Esophagus squamous epithelium (tissue), 5 donors: ENCODE measurements at regions not wholly inside any gene's neighbourhood (a gene's known extent, or its start where the extent isn't known, plus 50 kb on each side); places are given as distances from the start of the nearest gene placed in this dataset.

Experiments used
- DNase-seq: peaks from one replicate; lab custom pipeline; 2025; lab: John Stamatoyannopoulos, UW
- H3K27ac ChIP-seq, 4 donors: fragments of 200-600 bp; sonication (generic); one replicate each; pipeline ENCODE4 v1.5.1; 2016 to 2019; ENCODE audit warnings: mild to moderate bottlenecking in 1 of 4
- H3K27me3 ChIP-seq, 4 donors: fragments of 200-600 bp; sonication (generic); 1 replicate in 3 of 4; 2 replicates in 1 of 4; pipeline versions ENCODE4 v1.5.1 to v1.6.0; 2017 to 2021; ENCODE audit warnings: antibody characterized with exemption in 1 of 4
- H3K36me3 ChIP-seq, 3 donors: fragments of 200-600 bp; sonication (generic); one replicate each; pipeline ENCODE4 v1.5.1; 2016 to 2019
- H3K4me1 ChIP-seq, 3 donors: fragments of 200-600 bp; sonication (generic); one replicate each; pipeline ENCODE4 v1.5.1; 2017 to 2019
- H3K4me3 ChIP-seq, 4 donors: fragments of 200-600 bp; sonication (generic); 1 replicate in 3 of 4; 2 replicates in 1 of 4; pipeline ENCODE4 v1.5.1; 2016 to 2019; ENCODE audit warnings: mild to moderate bottlenecking in 2 of 4, moderate library complexity in 1 of 4
- H3K9me3 ChIP-seq, 3 donors: fragments of 200-600 bp; sonication (generic); one replicate each; pipeline ENCODE4 v1.5.1; 2016 to 2019
- CTCF ChIP-seq, 6 experiments: fragments of 450-650 bp in 4 of 6; fragments of 200-600 bp in 2 of 6; sonication (generic) in 2 of 6; IDR thresholded peaks; one replicate each; pipeline ENCODE4 v1.5.1; 2016 to 2019; ENCODE audit warnings: antibody characterized with exemption in 6 of 6, mild to moderate bottlenecking in 4 of 6, moderate library complexity in 4 of 6
- POLR2A ChIP-seq, 4 donors: fragments of 450-650 bp; IDR thresholded peaks; one replicate each; pipeline ENCODE4 v1.6.1; 2017; ENCODE audit warnings: antibody characterized with exemption in 4 of 4, mild to moderate bottlenecking in 4 of 4, moderate library complexity in 3 of 4
- WGBS, 2 donors: methylation state at CpG; one replicate each; pipeline ENCODE4 v1.1.5; 2018; 5-methylcytosine and 5-hydroxymethylcytosine counted together
- intact Hi-C: fragments of 100-400 bp; cut with DNase I; formaldehyde crosslinking; loops from one replicate; pipeline ENCODE4 v1.15.0; 2022
- donor health status: DM: yes; HTN: yes; CAD: no.

- no peak overlapping the region for H3K4me3 ChIP-seq
- peaks cover 0 to 3% (median 0%) of the 10 kb centered on the region in 3 donors for H3K4me1 ChIP-seq
- 60 to 71% methylated on average over 1 of the region's 1 CpG for WGBS, 2 donors
- no peak for DNase-seq
- H3K36me3 ChIP-seq: no peaks in the 10 kb centered on the region
- no peak for TF ChIP-seq CTCF (IDR thresholded peaks at IDR 0.05)
- TF ChIP-seq POLR2A (IDR thresholded peaks at IDR 0.05): no peak
- intact Hi-C loops: no loop called here
- H3K9me3 ChIP-seq: no peaks in the 10 kb centered on the region
- no peak overlapping the region for H3K27ac ChIP-seq
- no peaks in the 10 kb centered on the region for H3K27me3 ChIP-seq
These were observed 581.3 kb downstream of the DACH1 start for GRCh38 chr13:71285700-71286099.

GRCh38 chr13:71278512-71278911, 588.5 kb downstream of the DACH1 start:
- intact Hi-C loops: no loop called here
- no peak overlapping the region for H3K4me3 ChIP-seq
- no peaks in the 10 kb centered on the region for H3K9me3 ChIP-seq
- no peak for DNase-seq
- H3K36me3 ChIP-seq: no peaks in the 10 kb centered on the region
- H3K27me3 ChIP-seq: no peaks in the 10 kb centered on the region
- H3K4me1 ChIP-seq: no peaks in the 10 kb centered on the region
- no peak overlapping the region for H3K27ac ChIP-seq
- 33 to 35% methylated on average over 2 of the region's 2 CpGs for WGBS, 2 donors
- TF ChIP-seq CTCF (IDR thresholded peaks at IDR 0.05) (no peak), POLR2A (IDR thresholded peaks at IDR 0.05) (no peak)

- Histone ChIP-seq H3K9me3 (no peaks in the 10 kb centered on the region), H3K36me3 (no peaks in the 10 kb centered on the region), H3K4me1 (no peaks in the 10 kb centered on the region), H3K27me3 (no peaks in the 10 kb centered on the region), H3K27ac (no peak overlapping the region), H3K4me3 (no peak overlapping the region)
- intact Hi-C loops: no loop called here
- WGBS, 2 donors: 60% methylated on average over 5 of the region's 5 CpGs
- DNase-seq: no peak
- no peak for TF ChIP-seq CTCF (IDR thresholded peaks at IDR 0.05)
- TF ChIP-seq POLR2A (IDR thresholded peaks at IDR 0.05): no peak
These were observed 591.9 kb downstream of the DACH1 start for GRCh38 chr13:71274923-71275608.

- no peak for DNase-seq
These were observed 605.7 kb downstream of the DACH1 start for GRCh38 chr13:71261256-71261655.

More at GRCh38 chr13:71261256-71261655, 605.7 kb downstream of the DACH1 start:
- Histone ChIP-seq H3K4me3 (no peak overlapping the region), H3K27ac (no peak overlapping the region), H3K36me3 (no peaks in the 10 kb centered on the region), H3K9me3 (no peaks in the 10 kb centered on the region), H3K27me3 (no peaks in the 10 kb centered on the region), H3K4me1 (no peaks in the 10 kb centered on the region)
- intact Hi-C loops: no loop called here
- WGBS, 2 donors: 60 to 62% methylated on average over 1 of the region's 1 CpG
- TF ChIP-seq POLR2A (IDR thresholded peaks at IDR 0.05) (no peak), CTCF (IDR thresholded peaks at IDR 0.05) (no peak)
